DOHH2 (cell line): ENCODE measurements at regions not wholly inside any gene's neighbourhood (a gene's known extent, or its start where the extent isn't known, plus 50 kb on each side); places are given as distances from the start of the nearest gene placed in this dataset.

Experiments
- H3F3A ChIP-seq: fragments of 200-600 bp; sonication (generic), shearing (Covaris generic); 2 replicates; pipeline ENCODE4 v1.6.0; 2016; ENCODE audit warnings: antibody characterized with exemption, mild to moderate bottlenecking; ENCODE audit not compliant: control insufficient read depth, insufficient read depth
- H3K27ac ChIP-seq: fragments of 200-600 bp; sonication (generic); 2 replicates; pipeline ENCODE4 v1.5.1; 2014; ENCODE audit warnings: low read depth, mild to moderate bottlenecking, low read length, moderate library complexity
- H3K27me3 ChIP-seq: fragments of 200-600 bp; sonication (generic); 2 replicates; pipeline ENCODE4 v1.6.1; 2014; ENCODE audit warnings: mild to moderate bottlenecking, low read length, mixed read lengths; ENCODE audit not compliant: control insufficient read depth
- H3K36me3 ChIP-seq: fragments of 200-600 bp; sonication (generic); 2 replicates; pipeline ENCODE4 v1.6.1; 2014; ENCODE audit warnings: mild to moderate bottlenecking, low read length, moderate library complexity, mixed read lengths; ENCODE audit not compliant: control insufficient read depth
- H3K4me1 ChIP-seq: fragments of 200-600 bp; sonication (generic); 2 replicates; pipeline ENCODE4 v1.6.1; 2014; ENCODE audit warnings: mild to moderate bottlenecking, low read length, mixed read lengths; ENCODE audit not compliant: control insufficient read depth
- H3K4me2 ChIP-seq: fragments of 200-600 bp; sonication (generic); 2 replicates; pipeline ENCODE4 v1.6.0; 2014; ENCODE audit warnings: mild to moderate bottlenecking, low read length, moderate library complexity
- H3K4me3 ChIP-seq: fragments of 200-600 bp; sonication (generic); 2 replicates; pipeline ENCODE4 v1.5.1; 2014; ENCODE audit warnings: mild to moderate bottlenecking, low read length, mixed read lengths
- H3K79me2 ChIP-seq: fragments of 200-600 bp; sonication (generic); 2 replicates; pipeline ENCODE4 v1.6.1; 2014; ENCODE audit warnings: mild to moderate bottlenecking, low read length, mixed read lengths; ENCODE audit not compliant: control insufficient read depth
- H3K9me2 ChIP-seq: fragments of 200-600 bp; sonication (generic); replicated peaks from 2 replicates; pipeline ENCODE4 v1.6.1; 2014; ENCODE audit warnings: mild to moderate bottlenecking, low read length, mixed read lengths; ENCODE audit not compliant: control insufficient read depth
- H3K9me3 ChIP-seq: fragments of 200-600 bp; sonication (generic); 2 replicates; pipeline ENCODE4 v1.6.1; 2014; ENCODE audit warnings: antibody characterized with exemption, low read length, mixed read lengths; ENCODE audit not compliant: control insufficient read depth, insufficient read depth
- H4K20me1 ChIP-seq: fragments of 200-600 bp; sonication (generic); 2 replicates; pipeline ENCODE4 v1.6.0; 2014; ENCODE audit warnings: low read depth, mild to moderate bottlenecking, antibody characterized with exemption, low read length, moderate library complexity; ENCODE audit not compliant: control insufficient read depth, insufficient read depth
- CTCF ChIP-seq: fragments of 200-600 bp; sonication (generic); IDR thresholded peaks from one replicate; pipeline ENCODE4 v1.5.1; 2014; ENCODE audit warnings: antibody characterized with exemption, mild to moderate bottlenecking, low read depth, low read length; ENCODE audit not compliant: poor library complexity, severe bottlenecking
- EZH2phosphoT487 ChIP-seq: fragments of 200-600 bp; sonication (generic); IDR thresholded peaks from 2 replicates; pipeline ENCODE4 v1.6.1; 2017; ENCODE audit warnings: borderline replicate concordance, mild to moderate bottlenecking, antibody characterized with exemption, low read length, moderate library complexity, mixed read lengths

GRCh38 chr3:4030624-4031023 is 231.4 kb downstream of the LRRN1 start:
- Histone ChIP-seq H3K4me2 (no peak overlapping the region), H3F3A (no peaks in the 10 kb centered on the region), H4K20me1 (no peaks in the 10 kb centered on the region), H3K27ac (no peak overlapping the region), H3K27me3 (no peaks in the 10 kb centered on the region), H3K79me2 (no peaks in the 10 kb centered on the region), H3K9me3 (no peaks in the 10 kb centered on the region), H3K4me1 (no peaks in the 10 kb centered on the region), H3K9me2 (no peaks in the 10 kb centered on the region), H3K4me3 (no peak overlapping the region), H3K36me3 (no peaks in the 10 kb centered on the region)
- TF ChIP-seq EZH2phosphoT487, result no peak
- no peak for TF ChIP-seq CTCF

GRCh38 chr3:4033296-4033695 is 234.1 kb downstream of the LRRN1 start:
- TF ChIP-seq EZH2phosphoT487 (no peak), CTCF (no peak)
- H3K27me3 ChIP-seq, result no peaks in the 10 kb centered on the region

GRCh38 chr3:4036046-4036445 is 236.8 kb downstream of the LRRN1 start:
- no peaks in the 10 kb centered on the region for H3K27me3 ChIP-seq
- H4K20me1 ChIP-seq, result no peaks in the 10 kb centered on the region
- H3K9me3 ChIP-seq, result no peaks in the 10 kb centered on the region
- no peaks in the 10 kb centered on the region for H3K9me2 ChIP-seq
- H3K4me2 ChIP-seq, result no peak overlapping the region
- TF ChIP-seq CTCF (no peak), EZH2phosphoT487 (no peak)
- no peak overlapping the region for H3K27ac ChIP-seq
- H3F3A ChIP-seq, result no peaks in the 10 kb centered on the region
- H3K36me3 ChIP-seq, result no peaks in the 10 kb centered on the region
- no peaks in the 10 kb centered on the region for H3K4me1 ChIP-seq
- no peaks in the 10 kb centered on the region for H3K79me2 ChIP-seq
- H3K4me3 ChIP-seq, result no peak overlapping the region

More at GRCh38 chr3:4033296-4033695, 234.1 kb downstream of the LRRN1 start:
- Histone ChIP-seq H3K4me1 (no peaks in the 10 kb centered on the region), H3F3A (no peaks in the 10 kb centered on the region), H3K79me2 (no peaks in the 10 kb centered on the region), H3K27ac (no peak overlapping the region), H3K4me3 (no peak overlapping the region), H3K36me3 (no peaks in the 10 kb centered on the region), H3K9me2 (no peaks in the 10 kb centered on the region), H3K9me3 (no peaks in the 10 kb centered on the region), H4K20me1 (no peaks in the 10 kb centered on the region), H3K4me2 (no peak overlapping the region)

- H3K4me2 ChIP-seq, result no peak overlapping the region
- no peaks in the 10 kb centered on the region for H3K9me2 ChIP-seq
- no peaks in the 10 kb centered on the region for H3K36me3 ChIP-seq
- H3K4me1 ChIP-seq, result no peaks in the 10 kb centered on the region
- H3K4me3 ChIP-seq, result no peak overlapping the region
- H3K27ac ChIP-seq, result no peak overlapping the region
- no peaks in the 10 kb centered on the region for H3F3A ChIP-seq
- no peak for TF ChIP-seq CTCF
- no peak for TF ChIP-seq EZH2phosphoT487
- no peaks in the 10 kb centered on the region for H3K9me3 ChIP-seq
- H3K27me3 ChIP-seq, result no peaks in the 10 kb centered on the region
- no peaks in the 10 kb centered on the region for H4K20me1 ChIP-seq
- no peaks in the 10 kb centered on the region for H3K79me2 ChIP-seq
Observed at GRCh38 chr3:4038351-4038750, 239.1 kb downstream of the LRRN1 start.
